VCaP (cell line): ENCODE measurements at regions not wholly inside any gene's neighbourhood (a gene's known extent, or its start where the extent isn't known, plus 50 kb on each side); places are given as distances from the start of the nearest gene placed in this dataset.

Source experiments
- H3K27ac ChIP-seq: fragments of 450-650 bp; 2 replicates; pipeline ENCODE4 v1.5.1; 2017
- TF ChIP-seq, protein P1 (sequence below): fragments of 450-650 bp; conservative IDR thresholded peaks from 2 replicates; pipeline ENCODE4 v1.5.1; 2017; ENCODE audit warnings: mild to moderate bottlenecking, moderate library complexity

DNA sequence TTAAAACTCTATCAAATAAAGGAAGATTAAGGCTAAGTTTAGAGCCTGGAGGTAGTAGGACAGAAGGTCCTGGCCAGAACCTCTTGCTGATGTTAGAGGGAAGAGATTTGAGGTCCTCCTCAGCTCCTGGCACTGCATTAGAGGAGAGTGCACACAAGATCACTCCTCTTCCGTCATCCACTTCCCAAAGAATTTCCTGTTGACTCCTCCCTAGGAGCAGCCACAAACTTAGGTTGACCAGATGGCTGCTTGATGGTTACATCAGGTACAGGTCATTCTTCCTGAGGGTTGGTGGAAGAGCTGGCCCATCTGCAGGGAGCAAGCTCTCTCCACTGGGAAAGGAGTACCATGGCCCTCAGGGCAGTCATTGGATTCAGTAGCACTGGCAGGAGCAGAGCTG is 93.9 kb upstream of the IL33 start:
- TF ChIP-seq, protein P1, sequence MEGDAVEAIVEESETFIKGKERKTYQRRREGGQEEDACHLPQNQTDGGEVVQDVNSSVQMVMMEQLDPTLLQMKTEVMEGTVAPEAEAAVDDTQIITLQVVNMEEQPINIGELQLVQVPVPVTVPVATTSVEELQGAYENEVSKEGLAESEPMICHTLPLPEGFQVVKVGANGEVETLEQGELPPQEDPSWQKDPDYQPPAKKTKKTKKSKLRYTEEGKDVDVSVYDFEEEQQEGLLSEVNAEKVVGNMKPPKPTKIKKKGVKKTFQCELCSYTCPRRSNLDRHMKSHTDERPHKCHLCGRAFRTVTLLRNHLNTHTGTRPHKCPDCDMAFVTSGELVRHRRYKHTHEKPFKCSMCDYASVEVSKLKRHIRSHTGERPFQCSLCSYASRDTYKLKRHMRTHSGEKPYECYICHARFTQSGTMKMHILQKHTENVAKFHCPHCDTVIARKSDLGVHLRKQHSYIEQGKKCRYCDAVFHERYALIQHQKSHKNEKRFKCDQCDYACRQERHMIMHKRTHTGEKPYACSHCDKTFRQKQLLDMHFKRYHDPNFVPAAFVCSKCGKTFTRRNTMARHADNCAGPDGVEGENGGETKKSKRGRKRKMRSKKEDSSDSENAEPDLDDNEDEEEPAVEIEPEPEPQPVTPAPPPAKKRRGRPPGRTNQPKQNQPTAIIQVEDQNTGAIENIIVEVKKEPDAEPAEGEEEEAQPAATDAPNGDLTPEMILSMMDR = no peak
- no peak overlapping the region for H3K27ac ChIP-seq

DNA sequence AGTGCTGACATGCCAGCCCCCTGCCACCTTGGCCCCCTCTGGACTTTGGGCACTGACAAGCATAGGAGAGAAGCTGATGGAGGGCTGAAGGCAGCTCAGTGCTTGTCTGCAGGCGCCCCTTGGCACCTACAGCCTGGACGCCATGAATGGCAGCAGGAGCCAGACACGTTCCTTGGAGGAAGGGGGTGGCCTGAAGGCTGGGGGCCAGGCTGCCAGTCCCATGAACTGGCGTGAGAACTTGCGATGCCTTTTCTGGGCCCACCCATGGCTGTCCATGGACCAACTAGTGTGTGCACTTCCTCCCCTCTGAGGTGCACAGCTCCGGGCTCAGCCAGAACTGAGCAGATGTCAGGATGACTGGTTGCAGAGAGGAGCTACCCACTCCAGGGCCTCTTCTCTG is 99.0 kb upstream of the RANBP6 start:
- TF ChIP-seq, protein P1 = no peak
- H3K27ac ChIP-seq = no peak overlapping the region

DNA sequence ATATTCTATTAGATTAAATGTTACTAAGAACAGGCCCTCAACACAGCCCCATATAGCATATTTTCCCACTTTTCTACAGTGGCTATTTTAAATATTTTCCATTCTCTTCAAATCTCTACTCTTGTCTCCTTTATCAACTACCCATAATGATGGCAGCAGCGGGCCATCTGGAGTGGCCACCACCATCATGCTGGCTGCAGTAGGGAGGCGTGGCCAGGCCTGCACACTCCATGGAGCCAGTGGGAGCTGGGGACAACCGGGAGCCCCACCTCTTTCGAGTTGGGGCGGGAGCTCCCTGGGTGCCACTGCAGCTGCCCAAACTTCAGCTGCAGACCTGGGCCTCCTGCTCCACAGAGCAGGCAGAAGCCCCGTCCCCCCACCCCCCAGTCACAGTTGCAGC is 98.4 kb upstream of the RANBP6 start:
- TF ChIP-seq, protein P1 = no peak
- H3K27ac ChIP-seq = no peak overlapping the region

DNA sequence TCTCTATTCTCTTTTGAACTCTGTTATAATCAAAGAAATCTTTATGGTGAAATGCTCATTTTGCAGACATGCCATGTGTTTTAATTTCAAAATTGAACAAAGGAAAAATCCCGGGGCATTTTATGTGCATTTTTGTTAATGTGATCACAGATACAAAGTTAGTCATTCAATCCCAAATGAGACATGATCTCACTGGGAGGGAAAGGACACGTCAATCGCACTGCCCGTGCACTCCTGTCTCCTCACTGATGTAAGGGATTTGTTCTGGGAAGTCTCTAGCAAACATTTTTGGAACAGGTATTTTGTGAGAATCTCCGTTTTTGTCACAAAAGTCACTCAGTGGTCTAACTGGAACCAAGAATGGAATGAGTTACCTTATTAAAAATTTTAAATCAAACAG is 97.9 kb upstream of the RANBP6 start:
- H3K27ac ChIP-seq = no peak overlapping the region
- TF ChIP-seq, protein P1 = no peak

DNA sequence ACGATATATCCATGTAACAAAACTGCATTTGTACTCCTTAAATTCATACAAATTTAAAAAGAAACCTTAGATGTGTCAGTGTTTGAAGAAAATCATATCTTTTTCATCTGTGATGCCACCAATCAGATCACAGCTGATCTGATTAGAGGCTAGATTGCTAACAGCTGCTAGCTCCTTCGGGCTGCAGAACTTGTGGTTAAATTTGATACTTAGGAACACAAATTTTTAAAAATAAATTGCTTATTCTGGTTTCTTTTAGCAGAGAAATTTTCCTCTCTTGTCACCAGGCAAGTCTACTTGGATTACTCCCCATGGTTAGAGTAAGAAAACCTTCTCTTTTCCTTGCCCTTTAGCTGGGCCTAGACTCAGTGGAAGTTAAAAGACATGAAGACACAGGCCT is 94.6 kb upstream of the RANBP6 start:
- H3K27ac ChIP-seq = no peak overlapping the region

DNA sequence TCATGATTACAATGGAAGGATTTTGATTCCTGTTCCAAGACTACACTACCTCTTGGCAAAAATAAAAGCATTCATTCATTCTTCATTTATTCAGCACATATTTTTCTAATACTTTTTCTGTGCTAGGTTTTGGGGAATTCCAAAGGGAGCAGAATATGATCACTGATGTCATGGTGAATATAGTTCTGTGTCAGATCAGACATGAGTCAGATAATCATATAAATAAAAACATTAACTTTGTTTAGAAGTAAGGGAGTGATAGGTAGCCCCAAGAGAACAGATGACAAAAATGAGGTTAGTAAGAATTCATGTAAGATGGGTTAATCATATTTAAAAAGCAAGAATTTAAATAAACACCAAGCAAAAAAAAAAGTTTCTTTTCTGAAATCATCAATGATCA is 94.1 kb upstream of the RANBP6 start:
- TF ChIP-seq, protein P1 = no peak

More for the DNA sequence above, 94.6 kb upstream of the RANBP6 start:
- TF ChIP-seq, protein P1 = no peak

DNA sequence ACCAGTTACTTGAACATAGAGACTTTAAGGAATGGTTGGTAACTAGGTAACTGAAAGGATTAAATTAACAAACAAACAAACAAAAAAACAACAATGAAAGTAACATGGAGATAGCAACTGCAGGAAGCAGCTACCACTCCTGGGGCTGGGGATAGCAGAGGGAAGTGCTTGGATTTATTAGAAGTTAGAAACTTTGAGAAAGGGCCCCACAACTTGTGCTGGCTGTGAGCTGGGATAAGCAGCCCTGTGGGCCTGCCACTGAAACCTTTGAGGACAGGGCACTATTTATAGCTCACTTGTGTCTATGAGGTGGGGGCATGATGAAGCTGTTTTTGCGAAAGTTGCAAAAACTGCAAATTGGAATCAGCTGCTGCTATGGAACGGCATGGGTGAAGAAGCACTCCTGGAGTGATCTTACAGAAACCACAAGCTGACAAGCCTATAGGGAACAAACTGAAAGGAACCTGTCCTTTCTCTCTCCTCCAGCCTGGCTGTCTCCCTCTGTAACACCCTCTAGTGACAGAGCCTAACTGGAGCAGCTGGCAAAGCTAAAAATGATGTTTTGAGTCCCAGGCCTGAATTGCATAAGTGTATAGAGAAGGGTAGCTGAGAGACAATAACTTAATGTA is 91.4 kb upstream of the RANBP6 start:
- TF ChIP-seq, protein P1 = peak; percentile 81

More for the DNA sequence above, 94.1 kb upstream of the RANBP6 start:
- H3K27ac ChIP-seq = no peak overlapping the region

More for the DNA sequence above, 91.4 kb upstream of the RANBP6 start:
- H3K27ac ChIP-seq = peak overlapping the region; percentile 41
